Left ventricle myocardium inferior (tissue), 1 donor: ENCODE measurements at regions not wholly inside any gene's neighbourhood (a gene's known extent, or its start where the extent isn't known, plus 50 kb on each side); places are given as distances from the start of the nearest gene placed in this dataset.
"Not testable (repeated sequence)": the region's sequence is repeated elsewhere in the genome, so short reads cannot be mapped to it uniquely, and the experiment has no call there.

ENCODE experiments used
- DNase-seq: peaks from one replicate; pipeline ENCODE4 v3.0.0-alpha.2; 2020
- H3K27ac ChIP-seq: fragments of 200-600 bp; replicated peaks from 2 replicates; pipeline ENCODE4 v1.8.0; 2021
- H3K27me3 ChIP-seq: fragments of 200-600 bp; 2 replicates; pipeline ENCODE4 v1.8.0; 2021; ENCODE audit warnings: low read depth
- H3K36me3 ChIP-seq: fragments of 200-600 bp; 2 replicates; pipeline ENCODE4 v1.8.0; 2021
- H3K4me1 ChIP-seq: fragments of 200-600 bp; 2 replicates; pipeline ENCODE4 v1.8.0; 2021
- H3K4me3 ChIP-seq: fragments of 200-600 bp; 2 replicates; pipeline ENCODE4 v1.8.0; 2021; ENCODE audit warnings: mild to moderate bottlenecking, moderate library complexity
- H3K9me3 ChIP-seq: fragments of 200-600 bp; replicated peaks from 2 replicates; pipeline ENCODE4 v1.8.0; 2021
- intact Hi-C: fragments of 100-400 bp; cut with micrococcal nuclease; formaldehyde crosslinking; loops from one replicate; pipeline ENCODE4 v1.11.0; 2022
- TF ChIP-seq, protein P1 (sequence below): fragments of 200-600 bp; IDR thresholded peaks from 2 replicates; pipeline ENCODE4 v1.8.0; 2021; ENCODE audit warnings: antibody characterized with exemption, mild to moderate bottlenecking, borderline replicate concordance
- donor health status: DM: no; HTN: yes; CAD: no; lungs with severe emphysema.

DNA sequence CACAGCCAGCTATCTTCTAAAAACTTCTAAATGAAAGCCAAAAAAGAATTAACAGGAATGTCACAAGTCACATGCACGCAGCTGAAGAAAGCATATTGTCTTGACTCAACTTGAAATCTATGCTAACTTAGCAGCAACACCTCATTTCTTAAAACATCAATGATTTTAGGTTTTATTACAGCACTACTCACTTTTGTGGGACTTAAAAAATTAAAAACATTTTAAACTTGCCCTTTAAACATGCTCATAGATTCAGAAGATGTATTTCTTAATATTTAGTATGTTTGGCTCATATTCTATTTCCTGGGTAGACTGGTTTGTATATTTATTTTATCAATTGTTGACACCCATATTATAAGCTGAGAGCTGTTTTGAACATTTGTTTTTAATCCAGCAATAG is 279.4 kb downstream of the NKX6-1 start:
- Histone ChIP-seq H3K27me3 (no peaks in the 10 kb centered on the region), H3K9me3 (no peaks in the 10 kb centered on the region), H3K27ac (no peak overlapping the region), H3K36me3 (no peaks in the 10 kb centered on the region), H3K4me3 (no peak overlapping the region), H3K4me1 (no peaks in the 10 kb centered on the region)
- no peak for DNase-seq
- intact Hi-C loops, result no loop called here
- TF ChIP-seq, protein P1, sequence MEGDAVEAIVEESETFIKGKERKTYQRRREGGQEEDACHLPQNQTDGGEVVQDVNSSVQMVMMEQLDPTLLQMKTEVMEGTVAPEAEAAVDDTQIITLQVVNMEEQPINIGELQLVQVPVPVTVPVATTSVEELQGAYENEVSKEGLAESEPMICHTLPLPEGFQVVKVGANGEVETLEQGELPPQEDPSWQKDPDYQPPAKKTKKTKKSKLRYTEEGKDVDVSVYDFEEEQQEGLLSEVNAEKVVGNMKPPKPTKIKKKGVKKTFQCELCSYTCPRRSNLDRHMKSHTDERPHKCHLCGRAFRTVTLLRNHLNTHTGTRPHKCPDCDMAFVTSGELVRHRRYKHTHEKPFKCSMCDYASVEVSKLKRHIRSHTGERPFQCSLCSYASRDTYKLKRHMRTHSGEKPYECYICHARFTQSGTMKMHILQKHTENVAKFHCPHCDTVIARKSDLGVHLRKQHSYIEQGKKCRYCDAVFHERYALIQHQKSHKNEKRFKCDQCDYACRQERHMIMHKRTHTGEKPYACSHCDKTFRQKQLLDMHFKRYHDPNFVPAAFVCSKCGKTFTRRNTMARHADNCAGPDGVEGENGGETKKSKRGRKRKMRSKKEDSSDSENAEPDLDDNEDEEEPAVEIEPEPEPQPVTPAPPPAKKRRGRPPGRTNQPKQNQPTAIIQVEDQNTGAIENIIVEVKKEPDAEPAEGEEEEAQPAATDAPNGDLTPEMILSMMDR, result no peak

- TF ChIP-seq, protein P1, result no peak
- DNase-seq, result no peak
Observed at GRCh38 chr4:84218031-84218430, 281.1 kb downstream of the NKX6-1 start.

GRCh38 chr4:84215217-84215616 is 283.9 kb downstream of the NKX6-1 start:
- no peak for DNase-seq
- Histone ChIP-seq H3K27ac (no peak overlapping the region), H3K36me3 (no peaks in the 10 kb centered on the region), H3K9me3 (peaks cover 9% of the 10 kb centered on the region), H3K27me3 (no peaks in the 10 kb centered on the region), H3K4me3 (no peak overlapping the region), H3K4me1 (no peaks in the 10 kb centered on the region)
- intact Hi-C loops, result no loop called here
- TF ChIP-seq, protein P1, result no peak

More at GRCh38 chr4:84218031-84218430, 281.1 kb downstream of the NKX6-1 start:
- Histone ChIP-seq H3K27ac (no peak overlapping the region), H3K27me3 (no peaks in the 10 kb centered on the region), H3K4me1 (no peaks in the 10 kb centered on the region), H3K4me3 (no peak overlapping the region), H3K36me3 (no peaks in the 10 kb centered on the region), H3K9me3 (no peaks in the 10 kb centered on the region)
- intact Hi-C loops, result no loop called here

DNA sequence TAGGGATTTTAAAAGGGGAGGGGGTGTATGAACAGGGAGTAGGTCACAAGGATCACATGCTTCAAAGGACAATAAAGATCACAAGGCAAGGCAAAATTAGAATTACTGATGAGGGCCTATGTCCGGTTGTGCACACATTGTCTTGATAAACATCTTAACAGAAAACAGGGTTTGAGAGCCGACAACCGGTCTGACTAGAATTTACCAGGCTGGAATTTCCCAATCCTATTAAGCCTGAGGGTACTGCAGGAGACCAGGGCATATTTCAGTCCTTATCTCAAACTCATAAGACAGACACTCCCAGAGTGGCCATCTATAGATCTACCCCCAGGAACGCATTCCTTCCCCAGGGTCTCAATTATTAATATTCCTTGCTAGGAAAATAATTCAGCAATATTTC is 292.9 kb downstream of the NKX6-1 start:
- H3K9me3 ChIP-seq, result peaks cover 62% of the 10 kb centered on the region
- H3K27me3 ChIP-seq, DNase-seq, H3K27ac ChIP-seq, H3K4me1 ChIP-seq, intact Hi-C loops, H3K4me3 ChIP-seq, H3K36me3 ChIP-seq: not testable (repeated sequence)

DNA sequence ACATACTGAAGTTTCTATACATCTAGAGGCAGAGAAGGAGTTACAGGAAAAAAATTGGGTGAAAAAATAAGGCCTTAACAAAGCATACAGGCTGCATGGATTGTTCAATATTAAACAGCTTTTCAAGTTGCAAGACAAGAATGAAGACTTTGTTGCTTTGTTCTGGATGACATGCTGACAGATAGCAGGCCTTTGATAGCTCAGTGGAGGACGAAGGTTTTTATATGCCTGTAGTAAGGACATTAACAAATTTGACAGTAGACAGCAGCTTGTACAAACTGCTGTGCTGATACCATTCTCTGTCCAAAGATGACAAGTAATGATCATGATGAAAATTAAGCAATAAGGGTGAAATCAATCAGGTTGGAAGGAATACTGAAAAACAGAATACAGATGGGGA is 309.9 kb downstream of the NKX6-1 start:
- Histone ChIP-seq H3K4me1 (no peaks in the 10 kb centered on the region), H3K9me3 (no peaks in the 10 kb centered on the region), H3K4me3 (no peak overlapping the region), H3K36me3 (no peaks in the 10 kb centered on the region), H3K27ac (no peak overlapping the region), H3K27me3 (no peaks in the 10 kb centered on the region)
- intact Hi-C loops, result no loop called here
- TF ChIP-seq, protein P1, result no peak
- no peak for DNase-seq

GRCh38 chr4:84179409-84179808 is 319.7 kb downstream of the NKX6-1 start:
- H3K27me3 ChIP-seq, result no peaks in the 10 kb centered on the region
- no peaks in the 10 kb centered on the region for H3K36me3 ChIP-seq
- H3K4me1 ChIP-seq, result no peaks in the 10 kb centered on the region
- no peak overlapping the region for H3K4me3 ChIP-seq
- no peak for DNase-seq
- H3K27ac ChIP-seq, result no peak overlapping the region
- intact Hi-C loops, result no loop called here
- H3K9me3 ChIP-seq, result no peaks in the 10 kb centered on the region
- TF ChIP-seq, protein P1, result no peak
